ENCODE measurements at regions not wholly inside any gene's neighbourhood (a gene's known extent, or its start where the extent isn't known, plus 50 kb on each side); places are given as distances from the start of the nearest gene placed in this dataset.
"Not testable (repeated sequence)": the region's sequence is repeated elsewhere in the genome, so short reads cannot be mapped to it uniquely, and the experiment has no call there.

- peaks cover 1 to 8% (median 3%) of the 10 kb centered on the region in 5 donors for H3K27me3 ChIP-seq (ENCODE audit: control insufficient read depth in 5 of 5, insufficient read depth in 4 of 5, low read length in 5 of 5)
- no peak overlapping the region for H3K9ac ChIP-seq (ENCODE audit: low read length in 5 of 5)
- no peak overlapping the region for H3K4me3 ChIP-seq (ENCODE audit: low read depth in 1 of 5, low read length in 5 of 5)
- H3K36me3 ChIP-seq (ENCODE audit: control insufficient read depth in 5 of 5, insufficient read depth in 5 of 5, low read length in 5 of 5), result no peaks in the 10 kb centered on the region
- no peak overlapping the region for H3K27ac ChIP-seq (ENCODE audit: low read depth, low read length)
- H3K9me3 ChIP-seq (ENCODE audit: control insufficient read depth in 5 of 5, low read length in 5 of 5), result peaks cover 0 to 8% (median 2%) of the 10 kb centered on the region in 5 donors
- H3K4me1 ChIP-seq (ENCODE audit: control insufficient read depth in 5 of 5, insufficient read depth in 5 of 5, low read length in 5 of 5), result no peaks in the 10 kb centered on the region
Measured at GRCh38 chr7:3134745-3135144, 91.1 kb upstream of the CARD11 start.

DNA sequence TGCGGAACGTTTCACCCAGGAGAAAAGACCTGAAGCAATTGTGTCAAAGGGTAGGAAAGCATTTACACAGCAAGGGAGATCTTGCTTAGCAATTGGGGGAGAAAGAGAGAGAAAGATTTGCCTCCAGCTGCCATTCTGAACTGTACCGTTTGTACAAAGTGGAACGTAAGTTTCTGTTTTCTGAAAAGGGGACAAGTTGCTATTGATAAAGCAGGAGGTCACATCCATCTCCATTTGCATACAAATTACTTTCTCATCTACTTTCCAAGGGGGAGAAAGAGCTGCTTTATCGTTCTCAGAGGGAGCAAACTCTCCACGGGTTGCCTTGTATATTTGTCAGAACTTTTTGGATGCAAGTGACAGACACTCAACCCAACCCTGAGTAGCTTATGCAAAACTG, 92.0 kb upstream of the CARD11 start:
- Histone ChIP-seq H3K9me3 (ENCODE audit: control insufficient read depth in 5 of 5, low read length in 5 of 5) (peaks cover 0 to 6% (median 2%) of the 10 kb centered on the region in 5 donors), H3K36me3 (ENCODE audit: control insufficient read depth in 5 of 5, insufficient read depth in 5 of 5, low read length in 5 of 5) (no peaks in the 10 kb centered on the region), H3K27ac (ENCODE audit: low read depth, low read length) (no peak overlapping the region), H3K4me1 (ENCODE audit: control insufficient read depth in 5 of 5, insufficient read depth in 5 of 5, low read length in 5 of 5) (no peaks in the 10 kb centered on the region), H3K9ac (ENCODE audit: low read length in 5 of 5) (no peak overlapping the region), H3K27me3 (ENCODE audit: control insufficient read depth in 5 of 5, insufficient read depth in 4 of 5, low read length in 5 of 5) (peaks cover 2 to 8% (median 4%) of the 10 kb centered on the region in 5 donors), H3K4me3 (ENCODE audit: low read depth in 1 of 5, low read length in 5 of 5) (no peak overlapping the region)

DNA sequence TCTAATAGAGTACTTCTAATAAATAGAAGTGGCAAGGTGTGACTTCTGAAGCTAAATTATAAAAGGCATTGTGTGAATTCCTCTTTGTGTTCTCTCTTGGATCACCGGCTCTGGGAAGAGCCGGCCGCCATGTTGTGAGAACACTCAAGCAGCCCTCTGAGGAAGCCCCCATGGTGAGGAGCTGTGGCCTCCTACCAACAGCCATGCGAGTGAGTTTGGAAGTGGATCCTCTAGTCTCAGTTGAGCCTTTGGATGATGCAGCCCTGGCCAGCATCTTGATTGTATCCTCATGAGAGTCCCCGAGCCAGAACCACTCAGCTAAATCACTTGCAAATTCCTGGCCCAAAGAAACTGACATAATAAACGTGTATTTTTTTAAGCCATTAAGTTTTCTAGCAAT, 94.5 kb upstream of the CARD11 start:
- Histone ChIP-seq H3K36me3 (ENCODE audit: control insufficient read depth in 5 of 5, insufficient read depth in 5 of 5, low read length in 5 of 5) (no peaks in the 10 kb centered on the region), H3K4me3 (ENCODE audit: low read depth in 1 of 5, low read length in 5 of 5) (no peak overlapping the region), H3K27me3 (ENCODE audit: control insufficient read depth in 5 of 5, insufficient read depth in 4 of 5, low read length in 5 of 5) (peaks cover 2 to 8% (median 6%) of the 10 kb centered on the region in 5 donors), H3K9me3 (ENCODE audit: control insufficient read depth in 5 of 5, low read length in 5 of 5) (peaks cover 0 to 3% (median 0%) of the 10 kb centered on the region in 5 donors), H3K9ac (ENCODE audit: low read length in 5 of 5) (no peak overlapping the region), H3K4me1 (ENCODE audit: control insufficient read depth in 5 of 5, insufficient read depth in 5 of 5, low read length in 5 of 5) (no peaks in the 10 kb centered on the region), H3K27ac (ENCODE audit: low read depth, low read length) (no peak overlapping the region)

DNA sequence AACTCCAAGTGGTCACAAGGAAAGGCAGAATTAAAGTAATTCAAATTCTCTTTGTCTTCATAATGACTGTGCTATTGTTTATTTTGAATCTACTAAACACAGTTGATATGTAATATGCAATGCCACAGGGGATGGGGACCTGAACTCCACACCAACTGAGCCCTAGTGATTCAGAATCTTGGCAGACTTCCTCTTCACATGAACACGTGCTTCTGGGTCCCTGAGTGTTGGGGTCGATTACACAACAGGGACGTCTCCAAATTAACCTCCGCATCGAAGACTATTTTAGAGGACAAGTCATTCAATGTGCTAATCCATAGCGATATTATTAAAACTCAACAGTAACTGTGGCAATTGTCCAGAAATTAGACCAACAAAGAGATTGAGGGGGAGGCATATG, 95.3 kb upstream of the CARD11 start:
- H3K27ac ChIP-seq (ENCODE audit: low read depth, low read length), result no peak overlapping the region
- H3K9ac ChIP-seq (ENCODE audit: low read length in 5 of 5), result no peak overlapping the region
- H3K36me3 ChIP-seq (ENCODE audit: control insufficient read depth in 5 of 5, insufficient read depth in 5 of 5, low read length in 5 of 5), result no peaks in the 10 kb centered on the region
- H3K4me1 ChIP-seq (ENCODE audit: control insufficient read depth in 5 of 5, insufficient read depth in 5 of 5, low read length in 5 of 5), result no peaks in the 10 kb centered on the region
- peaks cover 0 to 3% (median 0%) of the 10 kb centered on the region in 5 donors for H3K9me3 ChIP-seq (ENCODE audit: control insufficient read depth in 5 of 5, low read length in 5 of 5)
- peaks cover 2 to 8% (median 6%) of the 10 kb centered on the region in 5 donors for H3K27me3 ChIP-seq (ENCODE audit: control insufficient read depth in 5 of 5, insufficient read depth in 4 of 5, low read length in 5 of 5)
- no peak overlapping the region for H3K4me3 ChIP-seq (ENCODE audit: low read depth in 1 of 5, low read length in 5 of 5)

GRCh38 chr7:3140834-3141233, 97.2 kb upstream of the CARD11 start:
- Histone ChIP-seq H3K4me1 (ENCODE audit: control insufficient read depth in 5 of 5, insufficient read depth in 5 of 5, low read length in 5 of 5) (no peaks in the 10 kb centered on the region), H3K27ac (ENCODE audit: low read depth, low read length) (no peak overlapping the region), H3K27me3 (ENCODE audit: control insufficient read depth in 5 of 5, insufficient read depth in 4 of 5, low read length in 5 of 5) (peaks cover 2 to 8% (median 6%) of the 10 kb centered on the region in 5 donors), H3K36me3 (ENCODE audit: control insufficient read depth in 5 of 5, insufficient read depth in 5 of 5, low read length in 5 of 5) (no peaks in the 10 kb centered on the region), H3K9ac (ENCODE audit: low read length in 5 of 5) (no peak overlapping the region), H3K9me3 (ENCODE audit: control insufficient read depth in 5 of 5, low read length in 5 of 5) (peaks cover 0 to 3% (median 0%) of the 10 kb centered on the region in 5 donors), H3K4me3 (ENCODE audit: low read depth in 1 of 5, low read length in 5 of 5) (no peak overlapping the region)

GRCh38 chr7:3141326-3141725, 97.7 kb upstream of the CARD11 start:
- Histone ChIP-seq H3K4me1 (ENCODE audit: control insufficient read depth in 5 of 5, insufficient read depth in 5 of 5, low read length in 5 of 5) (no peaks in the 10 kb centered on the region), H3K27me3 (ENCODE audit: control insufficient read depth in 5 of 5, insufficient read depth in 4 of 5, low read length in 5 of 5) (peaks cover 2 to 9% (median 6%) of the 10 kb centered on the region in 5 donors), H3K9ac (ENCODE audit: low read length in 5 of 5) (no peak overlapping the region), H3K36me3 (ENCODE audit: control insufficient read depth in 5 of 5, insufficient read depth in 5 of 5, low read length in 5 of 5) (no peaks in the 10 kb centered on the region), H3K27ac (ENCODE audit: low read depth, low read length) (no peak overlapping the region), H3K9me3 (ENCODE audit: control insufficient read depth in 5 of 5, low read length in 5 of 5) (peaks cover 0 to 3% (median 0%) of the 10 kb centered on the region in 5 donors), H3K4me3 (ENCODE audit: low read depth in 1 of 5, low read length in 5 of 5) (no peak overlapping the region)

DNA sequence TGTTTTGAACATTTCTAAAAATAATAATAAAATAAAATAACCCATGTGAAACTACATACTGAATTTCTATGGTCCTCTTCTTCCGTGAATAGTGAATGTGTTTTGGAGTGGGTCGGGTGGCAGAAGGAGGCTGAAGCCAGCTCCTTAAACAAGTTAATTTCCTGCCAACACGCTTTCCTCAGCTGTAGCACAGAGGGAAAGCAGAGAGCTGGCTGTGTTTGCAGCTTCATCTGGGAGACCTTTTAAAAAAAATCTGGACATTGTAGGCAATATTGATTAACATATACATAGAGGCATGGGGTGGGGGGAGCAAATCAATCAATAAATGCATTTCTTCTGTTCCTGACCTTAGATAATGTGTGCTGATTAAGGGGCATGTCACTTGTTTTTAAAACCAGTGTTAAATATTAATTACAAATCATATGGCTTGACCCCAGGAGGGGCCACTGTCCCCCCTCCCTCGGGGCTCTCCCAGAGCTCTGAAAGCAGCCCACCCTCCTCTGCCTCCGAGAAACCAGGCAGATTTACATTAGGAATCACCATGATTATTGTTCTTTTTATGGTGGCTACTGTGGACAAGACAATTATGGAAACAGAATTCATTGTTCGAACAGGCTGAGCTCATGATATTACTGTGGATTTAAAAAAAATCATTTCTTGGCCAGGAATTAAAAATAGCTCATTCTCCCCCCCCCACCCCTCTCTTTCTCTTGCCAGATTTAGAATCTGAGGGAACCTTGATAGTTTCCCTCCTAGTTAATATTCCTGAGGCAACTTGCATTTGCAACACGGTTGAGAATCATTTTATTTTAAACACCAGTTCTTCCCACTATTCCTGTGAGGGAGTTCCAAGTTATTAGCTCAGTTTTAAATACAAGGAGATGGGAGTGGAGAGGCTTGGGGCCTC, 100.5 kb upstream of the CARD11 start:
- Histone ChIP-seq H3K36me3 (ENCODE audit: control insufficient read depth in 5 of 5, insufficient read depth in 5 of 5, low read length in 5 of 5) (no peaks in the 10 kb centered on the region), H3K27me3 (ENCODE audit: control insufficient read depth in 5 of 5, insufficient read depth in 4 of 5, low read length in 5 of 5) (peaks cover 0 to 6% (median 4%) of the 10 kb centered on the region in 5 donors), H3K9me3 (ENCODE audit: control insufficient read depth in 5 of 5, low read length in 5 of 5) (no peaks in the 10 kb centered on the region), H3K27ac (ENCODE audit: low read depth, low read length) (no peak overlapping the region), H3K9ac (ENCODE audit: low read length in 5 of 5) (no peak overlapping the region), H3K4me1 (ENCODE audit: control insufficient read depth in 5 of 5, insufficient read depth in 5 of 5, low read length in 5 of 5) (no peaks in the 10 kb centered on the region), H3K4me3 (ENCODE audit: low read depth in 1 of 5, low read length in 5 of 5) (no peak overlapping the region)

GRCh38 chr7:3144776-3145125, 101.1 kb upstream of the CARD11 start:
- not testable (repeated sequence) for H3K27ac ChIP-seq (ENCODE audit: low read depth, low read length); H3K9me3 ChIP-seq (ENCODE audit: control insufficient read depth in 5 of 5, low read length in 5 of 5); H3K27me3 ChIP-seq (ENCODE audit: control insufficient read depth in 5 of 5, insufficient read depth in 4 of 5, low read length in 5 of 5); H3K4me1 ChIP-seq (ENCODE audit: control insufficient read depth in 5 of 5, insufficient read depth in 5 of 5, low read length in 5 of 5); H3K4me3 ChIP-seq (ENCODE audit: low read depth in 1 of 5, low read length in 5 of 5); H3K36me3 ChIP-seq (ENCODE audit: control insufficient read depth in 5 of 5, insufficient read depth in 5 of 5, low read length in 5 of 5); H3K9ac ChIP-seq (ENCODE audit: low read length in 5 of 5)

- H3K36me3 ChIP-seq (ENCODE audit: control insufficient read depth in 5 of 5, insufficient read depth in 5 of 5, low read length in 5 of 5), result no peaks in the 10 kb centered on the region
- no peak overlapping the region for H3K27ac ChIP-seq (ENCODE audit: low read depth, low read length)
- H3K9me3 ChIP-seq (ENCODE audit: control insufficient read depth in 5 of 5, low read length in 5 of 5), result no peaks in the 10 kb centered on the region
- H3K27me3 ChIP-seq (ENCODE audit: control insufficient read depth in 5 of 5, insufficient read depth in 4 of 5, low read length in 5 of 5), result peaks cover 0 to 10% (median 3%) of the 10 kb centered on the region in 5 donors
- H3K9ac ChIP-seq (ENCODE audit: low read length in 5 of 5), result no peak overlapping the region
- H3K4me3 ChIP-seq (ENCODE audit: low read depth in 1 of 5, low read length in 5 of 5), result no peak overlapping the region
- no peaks in the 10 kb centered on the region for H3K4me1 ChIP-seq (ENCODE audit: control insufficient read depth in 5 of 5, insufficient read depth in 5 of 5, low read length in 5 of 5)
Measured at GRCh38 chr7:3146571-3147226, 103.0 kb upstream of the CARD11 start.

DNA sequence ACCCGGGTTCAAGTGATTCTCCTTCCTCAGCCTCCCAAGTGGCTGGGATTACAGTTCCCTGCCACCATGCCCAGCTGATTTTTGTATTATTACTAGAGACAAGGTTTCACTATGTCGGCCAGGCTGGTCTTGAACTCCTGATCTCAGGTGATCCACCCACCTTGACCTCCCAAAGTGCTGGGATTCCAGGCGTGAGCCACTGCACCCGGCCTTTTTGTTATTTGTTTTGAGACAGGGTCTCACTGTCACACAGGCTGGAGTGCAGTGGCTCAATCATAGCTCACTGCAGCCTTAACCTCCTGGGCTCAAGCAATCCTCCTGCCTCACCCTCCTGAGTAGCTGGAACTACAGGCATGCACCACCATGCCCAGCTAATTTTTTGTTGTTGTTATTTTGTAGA, 104.8 kb upstream of the CARD11 start:
- H3K4me1 ChIP-seq (ENCODE audit: control insufficient read depth in 5 of 5, insufficient read depth in 5 of 5, low read length in 5 of 5); H3K9ac ChIP-seq (ENCODE audit: low read length in 5 of 5); H3K27ac ChIP-seq (ENCODE audit: low read depth, low read length); H3K9me3 ChIP-seq (ENCODE audit: control insufficient read depth in 5 of 5, low read length in 5 of 5); H3K36me3 ChIP-seq (ENCODE audit: control insufficient read depth in 5 of 5, insufficient read depth in 5 of 5, low read length in 5 of 5); H3K4me3 ChIP-seq (ENCODE audit: low read depth in 1 of 5, low read length in 5 of 5); H3K27me3 ChIP-seq (ENCODE audit: control insufficient read depth in 5 of 5, insufficient read depth in 4 of 5, low read length in 5 of 5): not testable (repeated sequence)
